Cardiac fibroblast (primary cell): ENCODE measurements at regions not wholly inside any gene's neighbourhood (a gene's known extent, or its start where the extent isn't known, plus 50 kb on each side); places are given as distances from the start of the nearest gene placed in this dataset.

ENCODE experiments used
- DNase-seq, 2 donors: peaks; one replicate each; pipeline versions ENCODE4 v3.0.0 to v3.0.0-alpha.2; 2010; ENCODE audit warnings: low read depth in 2 of 2
- H3K4me3 ChIP-seq, 2 donors: replicated peaks in 1 of 2; 1 replicate in 1 of 2; 2 replicates in 1 of 2; pipeline ENCODE4 v1.5.1; 2011; ENCODE audit warnings: low read depth in 2 of 2, low read length in 2 of 2, mild to moderate bottlenecking in 2 of 2, moderate library complexity in 1 of 2
- TF ChIP-seq, protein P1 (sequence below): IDR thresholded peaks from one replicate; pipeline ENCODE4 v1.5.1; 2011; ENCODE audit warnings: low read depth, mild to moderate bottlenecking, low read length, inconsistent platforms

DNA sequence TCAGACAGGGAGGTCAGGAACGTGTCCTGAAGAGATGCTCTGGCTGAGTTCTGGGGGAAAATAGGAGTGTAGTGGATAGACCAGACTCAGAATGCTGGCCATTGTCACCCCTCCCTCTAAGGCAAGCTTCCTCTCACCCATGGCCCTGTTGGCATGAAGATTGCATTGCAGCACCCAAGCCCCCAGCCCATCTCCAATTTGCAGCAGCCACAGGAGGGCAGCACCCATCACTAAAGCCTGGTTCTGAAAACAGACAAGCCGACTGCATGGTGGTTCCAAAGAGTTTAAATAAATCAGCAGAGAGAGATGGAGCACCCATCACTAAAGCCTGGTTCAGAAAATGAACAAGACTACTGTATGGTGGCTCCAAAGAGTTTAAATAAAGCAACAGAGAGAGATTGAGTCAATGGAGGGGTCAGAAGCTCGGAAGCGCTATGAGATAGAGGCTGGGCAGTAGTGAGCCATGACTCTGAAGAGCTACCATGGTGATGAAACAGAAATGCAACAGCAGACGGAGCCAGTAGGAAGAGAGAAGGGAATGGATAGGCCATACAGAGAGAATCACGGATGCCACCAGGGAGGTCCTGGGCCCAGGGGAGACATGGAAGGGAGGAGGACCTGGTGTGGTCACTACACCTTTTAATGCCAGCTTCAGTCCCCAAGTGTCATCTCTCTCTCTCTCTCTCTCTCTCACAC lies 237.9 kb upstream of the MYO3A start:
- DNase-seq = no peak
- TF ChIP-seq, protein P1, sequence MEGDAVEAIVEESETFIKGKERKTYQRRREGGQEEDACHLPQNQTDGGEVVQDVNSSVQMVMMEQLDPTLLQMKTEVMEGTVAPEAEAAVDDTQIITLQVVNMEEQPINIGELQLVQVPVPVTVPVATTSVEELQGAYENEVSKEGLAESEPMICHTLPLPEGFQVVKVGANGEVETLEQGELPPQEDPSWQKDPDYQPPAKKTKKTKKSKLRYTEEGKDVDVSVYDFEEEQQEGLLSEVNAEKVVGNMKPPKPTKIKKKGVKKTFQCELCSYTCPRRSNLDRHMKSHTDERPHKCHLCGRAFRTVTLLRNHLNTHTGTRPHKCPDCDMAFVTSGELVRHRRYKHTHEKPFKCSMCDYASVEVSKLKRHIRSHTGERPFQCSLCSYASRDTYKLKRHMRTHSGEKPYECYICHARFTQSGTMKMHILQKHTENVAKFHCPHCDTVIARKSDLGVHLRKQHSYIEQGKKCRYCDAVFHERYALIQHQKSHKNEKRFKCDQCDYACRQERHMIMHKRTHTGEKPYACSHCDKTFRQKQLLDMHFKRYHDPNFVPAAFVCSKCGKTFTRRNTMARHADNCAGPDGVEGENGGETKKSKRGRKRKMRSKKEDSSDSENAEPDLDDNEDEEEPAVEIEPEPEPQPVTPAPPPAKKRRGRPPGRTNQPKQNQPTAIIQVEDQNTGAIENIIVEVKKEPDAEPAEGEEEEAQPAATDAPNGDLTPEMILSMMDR = no peak
- no peak overlapping the region for H3K4me3 ChIP-seq

DNA sequence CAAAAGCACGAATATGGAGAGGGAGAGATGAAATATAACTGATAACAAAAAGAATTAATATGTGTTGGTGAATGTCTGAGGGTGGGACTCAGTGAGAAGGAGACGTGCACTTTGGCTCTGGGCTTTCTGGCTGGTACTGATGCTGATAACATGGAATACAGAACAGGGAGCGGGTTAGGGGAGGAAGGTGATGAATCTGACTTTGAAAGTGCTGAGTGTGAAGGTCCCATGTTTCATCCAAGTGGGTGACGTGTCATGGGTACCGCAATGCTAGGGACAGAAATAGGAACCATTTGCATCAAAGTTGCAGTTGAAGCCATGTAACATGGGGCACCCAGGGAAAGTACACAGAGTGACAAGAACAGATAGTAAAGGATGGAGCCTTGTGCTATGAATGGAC lies 236.6 kb upstream of the MYO3A start:
- no peak for DNase-seq
- TF ChIP-seq, protein P1 = no peak
- no peak overlapping the region for H3K4me3 ChIP-seq

DNA sequence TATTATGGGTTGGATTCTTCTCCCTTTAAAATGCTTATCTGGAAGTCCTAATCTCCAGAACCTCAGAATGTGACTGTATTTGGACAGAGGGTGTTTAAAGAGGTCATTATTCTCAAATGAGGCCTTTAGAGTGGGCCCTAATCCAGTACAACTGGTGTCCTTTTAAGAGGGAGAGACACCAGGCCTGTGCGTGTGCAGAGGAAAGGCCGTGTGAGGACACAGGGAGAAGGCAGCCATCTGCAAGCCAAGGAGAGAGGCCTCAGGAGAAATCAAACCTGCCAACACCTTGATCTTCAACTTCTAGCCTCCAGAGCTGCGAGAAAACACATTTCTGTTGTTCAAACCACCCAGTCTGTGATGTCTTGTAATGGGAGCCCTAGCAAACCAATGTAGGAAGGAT lies 235.4 kb upstream of the MYO3A start:
- no peak for DNase-seq
- TF ChIP-seq, protein P1 = no peak
- H3K4me3 ChIP-seq = no peak overlapping the region

DNA sequence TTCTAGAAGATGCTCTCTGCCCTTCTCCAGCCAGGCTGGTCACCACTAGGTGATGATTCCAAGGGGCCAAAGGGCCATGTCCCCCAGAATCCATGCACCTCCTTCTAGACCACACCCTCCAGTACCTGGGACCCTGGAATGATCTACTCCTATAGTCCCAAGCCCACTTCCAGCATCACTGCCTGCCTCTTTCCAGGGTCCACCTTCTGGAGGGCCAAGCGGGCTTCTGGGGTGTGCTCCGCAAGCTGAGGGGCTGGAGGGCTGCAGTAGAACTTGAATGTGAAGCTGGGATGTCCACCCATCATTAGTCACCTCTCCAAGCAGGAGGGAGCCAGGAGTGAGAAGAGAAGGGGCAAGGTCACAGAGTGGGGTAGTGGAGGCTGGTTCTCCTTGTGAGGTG lies 234.4 kb upstream of the MYO3A start:
- no peak overlapping the region for H3K4me3 ChIP-seq
- TF ChIP-seq, protein P1 = no peak
- DNase-seq = no peak

DNA sequence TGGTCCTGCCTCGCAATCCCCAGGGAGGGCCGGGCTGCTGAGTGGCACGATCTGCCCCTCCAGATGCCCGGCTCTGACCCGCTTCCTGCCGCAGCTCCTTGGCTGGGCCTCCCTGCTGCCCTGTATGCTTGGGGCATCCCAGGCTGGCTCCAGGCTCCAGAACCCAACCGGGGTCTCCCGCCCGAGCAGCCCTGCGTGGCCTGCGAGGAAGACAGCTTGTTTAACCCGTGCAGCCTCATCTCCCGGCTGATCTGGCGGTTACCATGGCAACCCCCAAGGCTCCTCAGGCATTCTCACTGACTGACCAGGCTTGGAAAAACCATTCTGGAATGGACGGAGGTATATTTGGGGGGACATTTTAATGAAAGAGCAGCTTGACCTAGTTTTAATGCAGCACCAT lies 232.4 kb upstream of the MYO3A start:
- DNase-seq = no peak
- H3K4me3 ChIP-seq = no peak overlapping the region
- TF ChIP-seq, protein P1 = no peak

DNA sequence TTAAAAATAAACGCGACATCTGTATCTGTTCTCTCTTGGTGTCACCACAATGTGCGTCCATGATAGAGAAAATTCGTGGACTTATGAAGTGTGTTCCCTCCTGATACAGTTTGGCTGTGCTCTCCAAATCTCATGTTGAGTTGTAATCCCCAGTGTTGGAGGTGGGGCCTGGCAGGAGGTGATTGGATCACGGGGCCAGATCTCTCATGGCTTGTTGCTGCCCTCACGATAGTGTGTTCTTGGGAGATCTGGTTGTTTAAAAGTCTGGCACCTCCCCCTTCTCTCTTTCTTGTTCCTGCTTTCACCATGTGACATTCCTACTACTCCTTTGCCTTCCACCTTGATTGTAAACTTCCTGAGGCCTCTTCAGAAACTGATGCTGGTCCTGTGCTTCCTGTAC lies 229.4 kb upstream of the MYO3A start:
- TF ChIP-seq, protein P1 = no peak
- no peak for DNase-seq
- no peak overlapping the region for H3K4me3 ChIP-seq

DNA sequence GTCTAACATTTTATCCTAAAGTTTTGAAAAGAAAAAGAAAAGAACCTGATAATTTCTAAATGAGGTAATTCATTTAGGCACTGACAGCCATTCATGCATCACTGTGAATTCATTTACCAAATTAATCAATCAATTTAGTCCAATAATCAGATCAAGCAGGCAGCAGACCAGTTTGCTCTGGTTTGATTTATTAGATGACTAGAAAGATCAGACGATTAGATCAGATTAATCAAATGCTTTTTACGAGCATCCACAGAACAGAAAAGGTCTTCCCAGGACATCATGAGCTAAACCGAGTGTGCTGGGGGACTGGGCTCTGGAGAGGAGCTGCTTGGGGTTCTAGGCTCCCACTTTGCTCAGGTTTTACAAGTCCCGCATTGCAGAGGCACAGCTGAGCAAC lies 226.5 kb upstream of the MYO3A start:
- no peak for DNase-seq
- TF ChIP-seq, protein P1 = no peak
- no peak overlapping the region for H3K4me3 ChIP-seq
